ENCODE measurements at regions not wholly inside any gene's neighbourhood (a gene's known extent, or its start where the extent isn't known, plus 50 kb on each side); places are given as distances from the start of the nearest gene placed in this dataset.
A peak's percentile ranks its signal among the peaks of the same experiment; 100 is the strongest.

DNA sequence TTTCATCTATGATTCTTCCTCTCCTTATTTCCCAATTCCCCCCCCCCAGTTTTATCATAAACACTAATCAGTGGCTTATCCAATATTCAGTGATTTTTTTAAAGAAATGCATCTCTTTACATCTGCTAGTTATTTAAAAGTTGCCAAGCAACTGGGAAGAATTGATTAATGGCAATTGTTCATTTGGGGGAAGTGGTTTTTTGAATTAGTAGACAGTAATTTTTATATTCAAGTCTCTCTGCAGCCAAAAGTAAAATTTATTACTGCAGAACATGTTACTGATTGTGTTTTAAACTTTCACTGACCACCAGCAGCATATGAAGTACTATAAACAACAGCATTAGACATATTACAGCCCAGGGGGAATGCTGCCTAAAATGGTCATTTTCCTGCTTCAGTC is 308.8 kb upstream of the NREP start:
- Histone ChIP-seq H4K20me1 (ENCODE audit: insufficient read depth, poor library complexity, severe bottlenecking) (no peaks in the 10 kb centered on the region), H3K4me1 (ENCODE audit: insufficient read depth) (no peaks in the 10 kb centered on the region), H3K4me3 (no peak overlapping the region), H3K9me3 (ENCODE audit: low read depth) (no peaks in the 10 kb centered on the region), H3K79me2 (no peaks in the 10 kb centered on the region), H3K36me3 (replicated peaks; ENCODE audit: insufficient read depth, low read depth) (no peaks in the 10 kb centered on the region), H2AFZ (no peak overlapping the region), H3K4me2 (no peak overlapping the region), H3K9me2 (replicated peaks; ENCODE audit: insufficient read depth) (no peaks in the 10 kb centered on the region), H3K27ac (no peak overlapping the region), H3K27me3 (no peaks in the 10 kb centered on the region)
- TF ChIP-seq CTCF (IDR thresholded peaks at IDR 0.05; ENCODE audit: poor library complexity) (no peak), EZH2 (IDR thresholded peaks at IDR 0.05; ENCODE audit: borderline replicate concordance) (no peak), EZH2phosphoT487 (IDR thresholded peaks at IDR 0.05; ENCODE audit: low read depth, severe bottlenecking, unreplicated experiment) (no peak)
- DNase-seq (ENCODE audit: low spot score), result no peak

GRCh38 chr5:112064956-112065355 is 308.0 kb upstream of the NREP start:
- 83% methylated on average over 2 of the region's 2 CpGs for WGBS (ENCODE audit: low lambda C conversion rate, missing lambda C conversion rate)
- TF ChIP-seq EZH2phosphoT487 (IDR thresholded peaks at IDR 0.05; ENCODE audit: low read depth, severe bottlenecking, unreplicated experiment) (no peak), EZH2 (IDR thresholded peaks at IDR 0.05; ENCODE audit: borderline replicate concordance) (no peak), CTCF (IDR thresholded peaks at IDR 0.05; ENCODE audit: poor library complexity) (no peak)

DNA sequence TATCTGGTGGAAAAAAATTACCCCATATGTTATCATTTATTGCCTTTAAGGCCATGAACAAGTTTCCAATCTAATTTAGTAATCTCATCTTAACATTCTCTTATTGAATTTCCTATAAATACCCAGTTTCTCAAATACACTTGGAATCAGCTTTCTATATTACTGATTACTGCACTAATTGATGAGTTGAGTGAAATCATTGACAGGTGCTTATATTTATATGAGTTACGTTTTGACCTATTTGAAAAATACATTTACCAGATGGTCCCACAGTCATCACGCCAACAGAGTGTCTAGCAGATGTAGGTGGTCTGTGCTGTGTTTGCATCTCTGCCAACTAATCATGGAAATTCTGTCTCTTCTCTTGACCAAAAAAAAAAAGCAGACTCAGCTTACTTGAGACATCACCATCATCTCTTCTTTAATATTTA is 307.3 kb upstream of the NREP start:
- no peak overlapping the region for H3K4me3 ChIP-seq
- H3K9me2 ChIP-seq (replicated peaks; ENCODE audit: insufficient read depth), result no peaks in the 10 kb centered on the region
- WGBS (ENCODE audit: low lambda C conversion rate, missing lambda C conversion rate), result 86% methylated on average over 2 of the region's 2 CpGs
- no peaks in the 10 kb centered on the region for H3K79me2 ChIP-seq
- no peaks in the 10 kb centered on the region for H3K36me3 ChIP-seq (replicated peaks; ENCODE audit: insufficient read depth, low read depth)
- no peak overlapping the region for H2AFZ ChIP-seq
- H3K4me1 ChIP-seq (ENCODE audit: insufficient read depth), result no peaks in the 10 kb centered on the region
- no peaks in the 10 kb centered on the region for H3K9me3 ChIP-seq (ENCODE audit: low read depth)
- H3K27me3 ChIP-seq, result no peaks in the 10 kb centered on the region
- no peak overlapping the region for H3K27ac ChIP-seq
- DNase-seq (ENCODE audit: low spot score), result no peak
- TF ChIP-seq CTCF (IDR thresholded peaks at IDR 0.05; ENCODE audit: poor library complexity) (no peak), EZH2phosphoT487 (IDR thresholded peaks at IDR 0.05; ENCODE audit: low read depth, severe bottlenecking, unreplicated experiment) (no peak), EZH2 (IDR thresholded peaks at IDR 0.05; ENCODE audit: borderline replicate concordance) (no peak)
- no peak overlapping the region for H3K4me2 ChIP-seq
- H4K20me1 ChIP-seq (ENCODE audit: insufficient read depth, poor library complexity, severe bottlenecking), result no peaks in the 10 kb centered on the region

More at GRCh38 chr5:112064956-112065355, 308.0 kb upstream of the NREP start:
- H3K27ac ChIP-seq, result no peak overlapping the region
- H4K20me1 ChIP-seq (ENCODE audit: insufficient read depth, poor library complexity, severe bottlenecking), result no peaks in the 10 kb centered on the region
- no peak overlapping the region for H3K4me2 ChIP-seq
- no peak for DNase-seq (ENCODE audit: low spot score)
- no peaks in the 10 kb centered on the region for H3K4me1 ChIP-seq (ENCODE audit: insufficient read depth)
- no peak overlapping the region for H2AFZ ChIP-seq
- no peaks in the 10 kb centered on the region for H3K27me3 ChIP-seq
- no peaks in the 10 kb centered on the region for H3K9me3 ChIP-seq (ENCODE audit: low read depth)
- no peak overlapping the region for H3K4me3 ChIP-seq
- H3K36me3 ChIP-seq (replicated peaks; ENCODE audit: insufficient read depth, low read depth), result no peaks in the 10 kb centered on the region
- no peaks in the 10 kb centered on the region for H3K79me2 ChIP-seq
- no peaks in the 10 kb centered on the region for H3K9me2 ChIP-seq (replicated peaks; ENCODE audit: insufficient read depth)

GRCh38 chr5:112063856-112064255 is 306.9 kb upstream of the NREP start:
- Histone ChIP-seq H3K79me2 (no peaks in the 10 kb centered on the region), H3K4me1 (ENCODE audit: insufficient read depth) (no peaks in the 10 kb centered on the region), H3K4me3 (no peak overlapping the region), H3K27me3 (no peaks in the 10 kb centered on the region), H4K20me1 (ENCODE audit: insufficient read depth, poor library complexity, severe bottlenecking) (no peaks in the 10 kb centered on the region), H2AFZ (peak overlapping the region; percentile 31), H3K9me3 (ENCODE audit: low read depth) (no peaks in the 10 kb centered on the region), H3K27ac (no peak overlapping the region), H3K4me2 (no peak overlapping the region), H3K9me2 (replicated peaks; ENCODE audit: insufficient read depth) (no peaks in the 10 kb centered on the region), H3K36me3 (replicated peaks; ENCODE audit: insufficient read depth, low read depth) (no peaks in the 10 kb centered on the region)
- DNase-seq (ENCODE audit: low spot score), result no peak
- 76% methylated on average over 1 of the region's 1 CpG for WGBS (ENCODE audit: low lambda C conversion rate, missing lambda C conversion rate)
- no peak for TF ChIP-seq EZH2 (IDR thresholded peaks at IDR 0.05; ENCODE audit: borderline replicate concordance)
- TF ChIP-seq CTCF (IDR thresholded peaks at IDR 0.05; ENCODE audit: poor library complexity), result no peak
- no peak for TF ChIP-seq EZH2phosphoT487 (IDR thresholded peaks at IDR 0.05; ENCODE audit: low read depth, severe bottlenecking, unreplicated experiment)
